ENCODE measurements at regions not wholly inside any gene's neighbourhood (a gene's known extent, or its start where the extent isn't known, plus 50 kb on each side); places are given as distances from the start of the nearest gene placed in this dataset.
"Not testable (repeated sequence)": the region's sequence is repeated elsewhere in the genome, so short reads cannot be mapped to it uniquely, and the experiment has no call there.

DNA sequence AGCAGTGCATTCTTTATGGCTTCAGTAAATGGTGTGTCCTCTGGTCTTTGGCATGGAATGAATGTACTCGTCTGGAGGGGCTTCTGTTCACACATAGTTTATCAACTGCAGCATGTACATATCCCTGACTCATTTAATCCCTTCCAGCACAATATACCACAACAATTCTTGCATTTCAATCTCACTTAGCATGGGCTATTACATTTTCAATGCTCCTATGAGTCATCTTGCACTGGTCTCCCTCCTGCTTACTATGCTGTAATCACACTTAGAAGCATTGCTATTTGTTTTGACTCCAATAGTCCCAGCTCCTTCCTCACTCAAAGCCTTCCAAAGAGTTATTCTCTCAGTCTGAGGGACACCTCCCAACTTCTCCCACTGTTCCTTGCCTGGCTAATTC is 180.9 kb upstream of the NUDT10 start:
- no peak for FAIRE-seq

GRCh38 chrX:51155157-51155556 is 177.5 kb upstream of the NUDT10 start:
- FAIRE-seq = no peak

DNA sequence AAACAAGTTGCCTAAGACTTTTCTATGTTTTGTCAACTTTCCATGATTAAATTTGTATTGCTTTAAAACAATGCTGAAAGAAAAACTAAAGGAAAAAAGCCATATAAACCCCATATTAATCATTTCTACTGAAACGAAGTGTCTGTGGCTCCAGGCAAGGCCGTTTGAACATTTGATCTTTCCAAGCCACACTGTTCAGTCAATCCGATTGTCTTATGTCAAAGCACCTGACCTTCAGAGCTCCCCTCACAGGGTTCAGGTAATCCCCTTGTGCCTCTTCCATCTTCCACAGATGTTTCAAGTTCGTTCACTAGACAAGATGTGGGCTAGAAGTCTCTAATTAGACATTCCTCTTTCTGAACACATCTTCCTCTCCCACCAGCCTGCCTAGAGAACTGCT is 177.1 kb upstream of the NUDT10 start:
- no peak for FAIRE-seq

GRCh38 chrX:51158231-51158630 is 174.4 kb upstream of the NUDT10 start:
- no peak for FAIRE-seq

GRCh38 chrX:51159378-51159777 is 173.2 kb upstream of the NUDT10 start:
- not testable (repeated sequence) for FAIRE-seq

GRCh38 chrX:51163730-51164129 is 168.9 kb upstream of the NUDT10 start:
- FAIRE-seq = no peak

DNA sequence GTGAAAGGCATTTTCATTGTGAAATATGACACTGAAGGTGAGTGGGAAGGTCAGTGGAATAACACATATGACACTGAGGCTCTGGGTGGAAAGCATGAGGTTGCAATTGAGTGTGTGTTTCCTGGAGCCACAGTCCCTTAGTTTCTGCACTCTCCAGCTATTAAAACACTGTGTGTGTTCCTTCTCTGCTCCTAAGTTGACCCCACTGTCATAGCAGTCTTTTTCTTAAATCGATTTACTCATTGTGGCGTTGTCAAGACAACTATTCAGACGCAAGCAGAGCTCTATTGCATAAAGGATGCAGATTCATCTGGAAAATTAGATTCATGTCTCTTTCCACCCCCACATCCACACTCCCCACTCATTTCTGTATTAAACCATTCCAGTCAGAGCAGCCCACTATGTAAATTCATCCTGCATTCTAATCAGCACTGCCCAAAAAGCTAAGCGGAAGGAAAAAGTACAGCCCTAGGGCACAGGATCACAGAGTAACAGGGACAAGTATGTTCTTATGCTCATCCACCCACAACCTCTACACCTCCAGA is 154.2 kb upstream of the NUDT10 start:
- not testable (repeated sequence) for FAIRE-seq

- not testable (repeated sequence) for FAIRE-seq
Observed at GRCh38 chrX:51179805-51180204, 152.8 kb upstream of the NUDT10 start.

DNA sequence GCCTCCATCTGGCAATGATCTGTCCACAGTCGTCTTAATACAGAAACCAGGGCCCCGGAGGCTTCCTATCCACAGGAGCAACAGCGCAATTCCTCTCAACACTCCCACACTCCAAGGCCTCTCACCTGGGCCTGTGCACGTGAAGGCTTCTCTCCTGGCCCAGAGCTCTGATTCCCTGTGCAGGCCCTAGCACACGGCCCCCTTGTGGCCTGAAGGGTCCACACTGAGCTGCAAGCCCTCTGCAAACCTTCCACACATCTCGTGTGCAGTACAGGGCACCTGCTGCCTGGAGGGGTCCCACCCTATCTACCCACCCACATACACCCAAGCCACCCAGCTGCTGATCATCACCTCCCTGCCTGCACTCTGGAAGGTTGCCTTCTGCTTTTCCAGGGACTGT is 150.1 kb upstream of the NUDT10 start:
- FAIRE-seq = no peak

- no peak for FAIRE-seq
Observed at GRCh38 chrX:51192104-51192503, 140.5 kb upstream of the NUDT10 start.

- no peak for FAIRE-seq
Observed at GRCh38 chrX:51215266-51215665, 117.4 kb upstream of the NUDT10 start.

- FAIRE-seq = no peak
Observed at GRCh38 chrX:51215856-51216255, 116.8 kb upstream of the NUDT10 start.

- FAIRE-seq = no peak
Observed at GRCh38 chrX:51242212-51242611, 90.4 kb upstream of the NUDT10 start.

GRCh38 chrX:51257490-51257889 is 75.1 kb upstream of the NUDT10 start:
- FAIRE-seq = no peak

GRCh38 chrX:51262271-51262670 is 70.4 kb upstream of the NUDT10 start:
- FAIRE-seq = not testable (repeated sequence)

GRCh38 chrX:51272638-51273037 is 60.0 kb upstream of the NUDT10 start:
- FAIRE-seq = no peak

GRCh38 chrX:51281758-51282318 is 50.8 kb upstream of the NUDT10 start:
- no peak for FAIRE-seq

Measured in G401.6 (cell line).